H1 (cell line): ENCODE measurements at regions not wholly inside any gene's neighbourhood (a gene's known extent, or its start where the extent isn't known, plus 50 kb on each side); places are given as distances from the start of the nearest gene placed in this dataset.

Experiments
- CTCF ChIA-PET: fragments of 300-600 bp; sonication (Branson Sonifier 250); formaldehyde crosslinking; loops from one replicate; lab custom pipeline; 2021; ENCODE audit not compliant: partially characterized antibody; lab: Charles Lee
- POLR2A ChIA-PET: fragments of 300-600 bp; sonication (Branson Sonifier 250); formaldehyde crosslinking; loops from one replicate; lab custom pipeline; 2021; ENCODE audit warnings: inconsistent platforms; ENCODE audit not compliant: partially characterized antibody; lab: Charles Lee
- DNase-seq, 2 experiments: peaks; one replicate each; pipeline versions ENCODE4 v3.0.0 to v3.0.0-alpha.2; 2010 to 2022; ENCODE audit warnings: low spot score in 2 of 2, low read depth in 1 of 2, mixed read lengths in 1 of 2
- FAIRE-seq: peaks from 2 replicates; lab custom pipeline; 2011; peaks lifted over from hg19 to GRCh38; lab: Jason Lieb, UNC
- H2AFZ ChIP-seq: 2 replicates; pipeline ENCODE4 v1.8.1; 2012; ENCODE audit warnings: low read length, inconsistent platforms
- H2AK5ac ChIP-seq: 2 replicates; pipeline ENCODE4 v1.6.1; 2013; ENCODE audit warnings: low read depth, low read length
- H2BK120ac ChIP-seq: replicated peaks from 2 replicates; pipeline ENCODE3; 2013; ENCODE audit warnings: low read depth, low read length, inconsistent platforms
- H2BK12ac ChIP-seq: 2 replicates; pipeline ENCODE4 v1.6.1; 2013; ENCODE audit warnings: low read depth, low read length
- H2BK15ac ChIP-seq: 2 replicates; pipeline ENCODE4 v1.6.1; 2013; ENCODE audit warnings: low read length
- H2BK20ac ChIP-seq: 2 replicates; pipeline ENCODE4 v1.6.1; 2013; ENCODE audit warnings: low read length
- H2BK5ac ChIP-seq: 2 replicates; pipeline ENCODE4 v1.6.1; 2013; ENCODE audit warnings: low read depth, low read length
- H3K14ac ChIP-seq: 2 replicates; pipeline ENCODE4 v1.6.1; 2013; ENCODE audit warnings: inconsistent platforms; ENCODE audit not compliant: insufficient read length
- H3K18ac ChIP-seq: 2 replicates; pipeline ENCODE4 v1.6.1; 2013; ENCODE audit warnings: low read length; ENCODE audit errors: extremely low read depth
- H3K23ac ChIP-seq: 2 replicates; pipeline ENCODE4 v1.6.1; 2013; ENCODE audit warnings: inconsistent platforms; ENCODE audit not compliant: insufficient read length
- H3K23me2 ChIP-seq: 2 replicates; pipeline ENCODE4 v1.6.1; 2013; ENCODE audit warnings: low read depth, low read length
- H3K27ac ChIP-seq: 2 replicates; pipeline ENCODE4 v1.6.1; 2011; ENCODE audit warnings: low read depth, low read length, inconsistent platforms
- H3K27me3 ChIP-seq, 4 experiments: replicated peaks in 1 of 4; 1 replicate in 1 of 4; 2 replicates in 3 of 4; pipeline versions ENCODE4 v1.6.1 to v1.8.1; 2011 to 2013; ENCODE audit warnings: low read length in 3 of 4, mild to moderate bottlenecking in 3 of 4, inconsistent platforms in 2 of 4, mixed read lengths in 2 of 4, moderate library complexity in 1 of 4; ENCODE audit not compliant: control insufficient read depth in 3 of 4, insufficient read depth in 3 of 4; ENCODE audit errors: extremely low read depth in 1 of 4
- H3K36me3 ChIP-seq, 4 experiments: 2 replicates each; pipeline versions ENCODE4 v1.6.1 to v1.8.1; 2011 to 2013; ENCODE audit warnings: mild to moderate bottlenecking in 4 of 4, low read length in 3 of 4, moderate library complexity in 2 of 4, control low read depth in 1 of 4, inconsistent platforms in 1 of 4; ENCODE audit not compliant: insufficient read depth in 4 of 4, control insufficient read depth in 2 of 4
- H3K4ac ChIP-seq: replicated peaks from 2 replicates; pipeline ENCODE3; 2013; ENCODE audit warnings: low read length, low read depth, mixed read lengths, inconsistent platforms; ENCODE audit not compliant: insufficient read length
- H3K4me1 ChIP-seq, 4 experiments: replicated peaks in 1 of 4; 1 replicate in 1 of 4; 2 replicates in 3 of 4; pipeline versions ENCODE4 v1.6.1 to v1.8.1; 2011 to 2013; ENCODE audit warnings: low read length in 3 of 4, inconsistent platforms in 2 of 4, mixed read lengths in 1 of 4; ENCODE audit not compliant: insufficient read depth in 4 of 4, control insufficient read depth in 3 of 4
- H3K4me2 ChIP-seq, 2 experiments: 2 replicates each; pipeline versions ENCODE4 v1.6.1 to v1.8.1; 2011 to 2013; ENCODE audit warnings: low read depth in 2 of 2, low read length in 2 of 2, control low read depth in 1 of 2, inconsistent platforms in 1 of 2, mild to moderate bottlenecking in 1 of 2; ENCODE audit not compliant: insufficient read depth in 1 of 2
- H3K4me3 ChIP-seq, 4 experiments: fragments of 200-600, 300-600 bp in 1 of 4; sonication (generic), shearing (Covaris generic), sonication (Bioruptor Twin) in 1 of 4; 2 replicates each; pipeline versions ENCODE4 v1.5.1 to v1.8.1; 2011 to 2016; ENCODE audit warnings: low read length in 4 of 4, low read depth in 3 of 4, control low read depth in 2 of 4, inconsistent platforms in 2 of 4, mild to moderate bottlenecking in 2 of 4, mixed read lengths in 1 of 4, moderate library complexity in 1 of 4; ENCODE audit not compliant: insufficient read depth in 2 of 4; ENCODE audit errors: extremely low read depth in 1 of 4
- H3K56ac ChIP-seq: replicated peaks from 2 replicates; pipeline ENCODE3; 2013; ENCODE audit warnings: low read depth, mild to moderate bottlenecking, mixed read lengths, low read length, inconsistent platforms; ENCODE audit not compliant: insufficient read length
- H3K79me1 ChIP-seq: 2 replicates; pipeline ENCODE4 v1.6.1; 2013; ENCODE audit warnings: low read depth, low read length, control low read depth
- H3K79me2 ChIP-seq, 2 experiments: 2 replicates each; pipeline versions ENCODE4 v1.6.1 to v1.8.1; 2012 to 2013; ENCODE audit warnings: low read length in 2 of 2, mild to moderate bottlenecking in 2 of 2, inconsistent platforms in 1 of 2; ENCODE audit not compliant: insufficient read depth in 2 of 2, control insufficient read depth in 1 of 2
- H3K9ac ChIP-seq, 4 experiments: replicated peaks in 1 of 4; 1 replicate in 1 of 4; 2 replicates in 3 of 4; pipeline versions ENCODE4 v1.6.1 to v1.8.1; 2011 to 2013; ENCODE audit warnings: low read depth in 3 of 4, low read length in 3 of 4, control low read depth in 2 of 4, mild to moderate bottlenecking in 2 of 4, moderate library complexity in 2 of 4, inconsistent platforms in 1 of 4; ENCODE audit errors: extremely low read depth in 1 of 4
- H3K9me3 ChIP-seq, 2 experiments: 2 replicates each; pipeline versions ENCODE4 v1.6.1 to v1.8.1; 2012 to 2013; ENCODE audit warnings: mild to moderate bottlenecking in 2 of 2, moderate library complexity in 2 of 2, control low read depth in 1 of 2, inconsistent platforms in 1 of 2, low read depth in 1 of 2, low read length in 1 of 2, mixed read lengths in 1 of 2; ENCODE audit not compliant: insufficient read depth in 2 of 2
- H4K20me1 ChIP-seq, 2 experiments: replicated peaks in 1 of 2; 2 replicates each; pipeline versions ENCODE3 to v1.8.1; 2011 to 2013; ENCODE audit warnings: inconsistent platforms in 2 of 2, low read length in 2 of 2, mild to moderate bottlenecking in 1 of 2; ENCODE audit not compliant: insufficient read depth in 2 of 2, control insufficient read depth in 1 of 2
- H4K5ac ChIP-seq: 2 replicates; pipeline ENCODE4 v1.6.1; 2013; ENCODE audit warnings: low read length, low read depth, mixed read lengths, inconsistent platforms; ENCODE audit not compliant: insufficient read length
- H4K8ac ChIP-seq: 2 replicates; pipeline ENCODE4 v1.8.0; 2013; ENCODE audit warnings: mild to moderate bottlenecking, moderate library complexity, low read length, inconsistent platforms; ENCODE audit not compliant: insufficient read depth; ENCODE audit errors: extremely low read depth
- H4K91ac ChIP-seq: replicated peaks from 2 replicates; pipeline ENCODE3; 2013; ENCODE audit warnings: low read length, mixed read lengths, inconsistent platforms; ENCODE audit not compliant: insufficient read length
- ASH2L ChIP-seq: fragments of 200-600, 300-600 bp; sonication (generic); IDR thresholded peaks from one replicate; pipeline ENCODE4 v1.7.1; 2017; ENCODE audit warnings: low read length
- BACH1 ChIP-seq: IDR thresholded peaks from 2 replicates; pipeline ENCODE4 v1.6.1; 2012; ENCODE audit warnings: low read length, improper control_type of control experiment
- EP300 ChIP-seq, 2 experiments: IDR thresholded peaks; 1 replicate in 1 of 2; 2 replicates in 1 of 2; pipeline ENCODE4 v1.6.1; 2011 to 2012; ENCODE audit warnings: low read depth in 2 of 2, low read length in 2 of 2, mild to moderate bottlenecking in 2 of 2, borderline replicate concordance in 1 of 2, inconsistent platforms in 1 of 2, moderate library complexity in 1 of 2
- EZH2 ChIP-seq: fragments of 200-600 bp; sonication (generic); IDR thresholded peaks from 2 replicates; pipeline ENCODE4 v1.7.1; 2012; ENCODE audit warnings: low read depth, mild to moderate bottlenecking, moderate library complexity, low read length, inconsistent platforms; ENCODE audit not compliant: severe bottlenecking
- POLR2A ChIP-seq, 2 experiments: IDR thresholded peaks; 1 replicate in 1 of 2; 2 replicates in 1 of 2; pipeline ENCODE4 v1.6.1; 2011; ENCODE audit warnings: low read depth in 2 of 2, low read length in 2 of 2, mild to moderate bottlenecking in 2 of 2; ENCODE audit errors: control extremely low read depth in 1 of 2
- POU5F1 ChIP-seq: IDR thresholded peaks from 2 replicates; pipeline ENCODE4 v1.6.1; 2011; ENCODE audit warnings: low read depth, mild to moderate bottlenecking, low read length, moderate library complexity
- WGBS, 2 experiments: shearing (Covaris generic) in 1 of 2; methylation state at CpG; one replicate each; pipeline versions ENCODE4 v1.1.6 to v1.1.7; 2013 to 2015; ENCODE audit warnings: low lambda C conversion rate in 2 of 2, mixed read lengths in 2 of 2, inconsistent platforms in 1 of 2, low coverage in 1 of 2, missing lambda C conversion rate in 1 of 2; ENCODE audit not compliant: insufficient replicate concordance in 2 of 2, insufficient coverage in 1 of 2, insufficient read length in 1 of 2; ENCODE audit errors: extremely low coverage in 1 of 2, missing lambda C conversion rate in 1 of 2; 5-methylcytosine and 5-hydroxymethylcytosine counted together

GRCh38 chr14:34368971-34369647 is 92.9 kb downstream of the SPTSSA start:
- no peak overlapping the region for H2BK20ac ChIP-seq
- no peaks in the 10 kb centered on the region for H3K27me3 ChIP-seq
- H3K36me3 ChIP-seq = no peaks in the 10 kb centered on the region
- H2BK12ac ChIP-seq = no peak overlapping the region
- no peak overlapping the region for H2BK120ac ChIP-seq
- H3K4me2 ChIP-seq = no peak overlapping the region
- no peak overlapping the region for H3K14ac ChIP-seq
- H3K23me2 ChIP-seq = no peaks in the 10 kb centered on the region
- H3K18ac ChIP-seq = no peak overlapping the region
- no peak overlapping the region for H3K9ac ChIP-seq
- 83% methylated on average over 3 of the region's 3 CpGs; no CpG with 5 or more reads in 1 of the 2 experiments for WGBS, 2 experiments
- no peak overlapping the region for H3K56ac ChIP-seq
- FAIRE-seq (no peak), DNase-seq (no peak)
- H2AFZ ChIP-seq = 0 out of 2 replicates have a peak overlapping the region, but pooled peaks have one; percentile 57
- H4K91ac ChIP-seq = no peak overlapping the region
- H3K4me1 ChIP-seq = no peaks in the 10 kb centered on the region
- POLR2A ChIA-PET = no interaction called here
- no peak overlapping the region for H3K23ac ChIP-seq
- no peak overlapping the region for H2BK15ac ChIP-seq
- no peak overlapping the region for H4K5ac ChIP-seq
- TF ChIP-seq POLR2A (IDR thresholded peaks at IDR 0.05; ENCODE audit: control extremely low read depth in 1 of 2, low read depth in 2 of 2, low read length in 2 of 2) (no peak), POU5F1 (no peak), EP300 (IDR thresholded peaks at IDR 0.05; ENCODE audit: borderline replicate concordance in 1 of 2, low read depth in 2 of 2, low read length in 2 of 2) (no peak), ASH2L (no peak), BACH1 (no peak), EZH2 (no peak)
- H3K4ac ChIP-seq = no peak overlapping the region
- no peak overlapping the region for H4K8ac ChIP-seq
- no peaks in the 10 kb centered on the region for H3K79me2 ChIP-seq
- CTCF ChIA-PET = no interaction called here
- no peaks in the 10 kb centered on the region for H3K9me3 ChIP-seq
- H3K27ac ChIP-seq = no peak overlapping the region
- no peak overlapping the region for H2AK5ac ChIP-seq
- no peak overlapping the region for H3K4me3 ChIP-seq
- no peaks in the 10 kb centered on the region for H4K20me1 ChIP-seq
- H2BK5ac ChIP-seq = no peak overlapping the region
- H3K79me1 ChIP-seq = no peaks in the 10 kb centered on the region
